ENCODE measurements at regions not wholly inside any gene's neighbourhood (a gene's known extent, or its start where the extent isn't known, plus 50 kb on each side); places are given as distances from the start of the nearest gene placed in this dataset.
"Not testable (repeated sequence)": the region's sequence is repeated elsewhere in the genome, so short reads cannot be mapped to it uniquely, and the experiment has no call there.

DNA sequence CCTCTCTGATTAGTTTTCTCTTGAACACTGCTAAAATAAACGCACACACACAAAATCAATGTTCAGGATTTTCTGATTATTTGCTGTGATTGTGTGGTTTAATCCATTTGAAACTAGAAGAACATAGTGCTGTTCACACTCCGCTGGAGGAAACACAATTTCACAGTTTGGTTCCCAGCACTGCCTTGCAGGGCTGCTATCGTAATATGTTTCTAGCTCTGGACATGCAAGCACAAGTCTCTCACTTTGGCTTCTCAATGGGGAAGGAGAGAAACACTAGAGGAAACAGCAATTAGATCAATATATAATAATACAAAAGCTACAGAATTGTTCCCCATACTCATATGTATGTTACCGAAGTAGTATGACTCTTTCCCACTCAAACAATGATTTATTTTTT lies 299.5 kb downstream of the NSUN3 start:
- no peak overlapping the region for H3K27ac ChIP-seq (ENCODE audit: low read length)
- peak; percentile 5 for DNase-seq
- no peaks in the 10 kb centered on the region for H3K9me3 ChIP-seq (replicated peaks; ENCODE audit: control insufficient read depth, low read depth, low read length)
- H3K36me3 ChIP-seq (ENCODE audit: control insufficient read depth, insufficient read depth, low read length) = no peaks in the 10 kb centered on the region
- 50% methylated on average over 1 of the region's 4 CpGs for WGBS (ENCODE audit: insufficient coverage)
- no peaks in the 10 kb centered on the region for H3K27me3 ChIP-seq (ENCODE audit: control insufficient read depth, insufficient read depth, low read length)
- H3K4me3 ChIP-seq (ENCODE audit: low read length) = no peak overlapping the region
- H3K4me1 ChIP-seq (ENCODE audit: control insufficient read depth, insufficient read depth, low read length) = peaks cover 2% of the 10 kb centered on the region

GRCh38 chr3:94365006-94365405 lies 302.1 kb downstream of the NSUN3 start:
- DNase-seq = no peak
- H3K4me1 ChIP-seq (ENCODE audit: control insufficient read depth, insufficient read depth, low read length) = peaks cover 2% of the 10 kb centered on the region

GRCh38 chr3:94372026-94372425 lies 309.2 kb downstream of the NSUN3 start:
- peaks cover 3% of the 10 kb centered on the region for H3K9me3 ChIP-seq (replicated peaks; ENCODE audit: control insufficient read depth, low read depth, low read length)
- H3K27me3 ChIP-seq (ENCODE audit: control insufficient read depth, insufficient read depth, low read length) = no peaks in the 10 kb centered on the region
- no peak overlapping the region for H3K4me3 ChIP-seq (ENCODE audit: low read length)
- no peaks in the 10 kb centered on the region for H3K4me1 ChIP-seq (ENCODE audit: control insufficient read depth, insufficient read depth, low read length)
- no peak for DNase-seq
- no peaks in the 10 kb centered on the region for H3K36me3 ChIP-seq (ENCODE audit: control insufficient read depth, insufficient read depth, low read length)
- no peak overlapping the region for H3K27ac ChIP-seq (ENCODE audit: low read length)

More at GRCh38 chr3:94365006-94365405, 302.1 kb downstream of the NSUN3 start:
- H3K36me3 ChIP-seq (ENCODE audit: control insufficient read depth, insufficient read depth, low read length) = no peaks in the 10 kb centered on the region
- WGBS (ENCODE audit: insufficient coverage) = 69% methylated on average over 3 of the region's 3 CpGs
- no peak overlapping the region for H3K4me3 ChIP-seq (ENCODE audit: low read length)
- no peaks in the 10 kb centered on the region for H3K27me3 ChIP-seq (ENCODE audit: control insufficient read depth, insufficient read depth, low read length)
- peaks cover 3% of the 10 kb centered on the region for H3K9me3 ChIP-seq (replicated peaks; ENCODE audit: control insufficient read depth, low read depth, low read length)
- no peak overlapping the region for H3K27ac ChIP-seq (ENCODE audit: low read length)

DNA sequence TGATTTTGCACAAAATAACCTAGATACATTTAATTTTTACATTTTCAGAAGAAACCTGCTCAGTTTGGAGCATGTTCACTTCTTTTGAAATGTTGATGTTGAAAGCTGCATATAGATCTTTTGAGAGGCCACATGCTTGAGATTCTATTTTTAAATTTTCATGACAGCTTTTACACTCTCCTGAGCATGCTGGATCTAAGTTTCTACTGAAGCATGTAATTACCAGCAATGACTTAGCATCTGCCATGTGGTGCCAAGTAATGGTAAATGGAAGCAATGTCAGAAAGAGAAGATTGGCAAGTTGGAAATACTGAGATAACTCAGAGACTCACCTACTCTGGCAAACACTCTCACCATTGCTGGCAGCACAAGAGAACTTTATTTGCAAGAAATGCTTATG lies 310.6 kb downstream of the NSUN3 start:
- Histone ChIP-seq H3K9me3 (replicated peaks; ENCODE audit: control insufficient read depth, low read depth, low read length) (peaks cover 3% of the 10 kb centered on the region), H3K4me1 (ENCODE audit: control insufficient read depth, insufficient read depth, low read length) (no peaks in the 10 kb centered on the region), H3K27ac (ENCODE audit: low read length) (no peak overlapping the region), H3K27me3 (ENCODE audit: control insufficient read depth, insufficient read depth, low read length) (no peaks in the 10 kb centered on the region), H3K4me3 (ENCODE audit: low read length) (no peak overlapping the region), H3K36me3 (ENCODE audit: control insufficient read depth, insufficient read depth, low read length) (no peaks in the 10 kb centered on the region)
- no peak for DNase-seq

DNA sequence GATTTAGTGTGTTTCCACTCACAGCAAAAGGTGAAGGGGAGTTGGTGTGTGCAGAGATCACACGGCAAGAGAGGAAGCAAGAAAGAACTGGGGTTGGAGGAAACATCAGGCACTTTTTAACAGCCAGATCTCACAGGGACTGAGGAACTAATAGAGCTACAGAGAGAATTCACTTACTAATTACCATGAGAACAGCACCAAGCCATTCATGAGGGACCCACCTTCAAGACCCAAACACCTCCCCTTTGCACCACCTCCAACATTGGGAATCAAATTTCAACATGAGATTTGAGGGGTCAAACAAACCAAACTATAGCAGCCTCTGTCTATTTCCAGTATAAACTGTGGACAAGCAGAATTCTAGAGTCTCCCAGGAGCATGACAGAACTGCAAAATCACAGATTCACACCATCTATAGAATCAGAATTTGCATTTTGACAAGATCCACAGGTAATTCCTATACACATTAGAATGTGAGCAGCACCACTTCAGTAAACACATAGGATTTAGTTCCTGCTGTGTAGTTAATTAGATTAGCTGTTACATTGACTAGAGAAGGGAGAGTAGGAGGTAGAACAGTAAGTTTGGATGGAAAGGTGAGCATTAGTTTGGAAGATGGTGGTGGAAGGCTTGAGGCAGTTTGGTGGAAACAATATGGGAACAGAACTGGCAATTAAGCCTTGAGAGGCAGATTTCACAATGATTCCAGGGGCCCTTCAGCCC lies 311.7 kb downstream of the NSUN3 start:
- no peak overlapping the region for H3K4me3 ChIP-seq (ENCODE audit: low read length)
- no CpG with 5 or more reads among the region's 1 CpG for WGBS (ENCODE audit: insufficient coverage)
- H3K4me1 ChIP-seq (ENCODE audit: control insufficient read depth, insufficient read depth, low read length) = no peaks in the 10 kb centered on the region
- H3K9me3 ChIP-seq (replicated peaks; ENCODE audit: control insufficient read depth, low read depth, low read length) = peaks cover under 1% of the 10 kb centered on the region
- no peak overlapping the region for H3K27ac ChIP-seq (ENCODE audit: low read length)
- no peak for DNase-seq
- H3K36me3 ChIP-seq (ENCODE audit: control insufficient read depth, insufficient read depth, low read length) = no peaks in the 10 kb centered on the region
- no peaks in the 10 kb centered on the region for H3K27me3 ChIP-seq (ENCODE audit: control insufficient read depth, insufficient read depth, low read length)

DNA sequence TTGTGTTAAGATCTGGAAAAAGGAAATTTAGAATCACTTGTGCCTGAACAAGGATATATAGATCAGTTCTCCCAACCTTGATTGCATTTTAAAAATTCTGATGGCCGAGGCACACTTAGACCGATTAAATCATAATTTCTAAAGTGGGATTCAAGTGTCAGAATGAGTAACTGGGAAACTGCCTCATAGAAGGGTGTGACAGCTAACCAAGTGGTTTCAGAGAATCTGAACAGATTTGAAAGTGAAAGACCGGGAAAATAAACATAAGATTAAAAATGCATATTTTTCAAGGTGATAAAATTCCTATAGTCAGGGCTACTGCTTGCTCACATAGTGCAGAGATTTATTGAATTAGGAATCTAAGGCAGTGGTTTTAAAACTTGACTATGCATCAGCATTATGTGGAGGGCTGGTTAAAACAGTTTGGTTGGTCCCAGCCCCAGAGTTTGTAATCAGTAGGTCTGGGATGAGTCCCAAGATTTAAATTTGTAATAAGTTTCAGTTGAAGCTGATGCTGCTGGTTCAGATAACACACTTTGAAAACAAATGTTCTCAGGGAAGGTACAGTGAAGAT lies 314.3 kb downstream of the NSUN3 start:
- not testable (repeated sequence) for H3K9me3 ChIP-seq (replicated peaks; ENCODE audit: control insufficient read depth, low read depth, low read length); H3K4me3 ChIP-seq (ENCODE audit: low read length); H3K27me3 ChIP-seq (ENCODE audit: control insufficient read depth, insufficient read depth, low read length); H3K27ac ChIP-seq (ENCODE audit: low read length); H3K4me1 ChIP-seq (ENCODE audit: control insufficient read depth, insufficient read depth, low read length); H3K36me3 ChIP-seq (ENCODE audit: control insufficient read depth, insufficient read depth, low read length); DNase-seq
- no CpG with 5 or more reads among the region's 3 CpGs for WGBS (ENCODE audit: insufficient coverage)

DNA sequence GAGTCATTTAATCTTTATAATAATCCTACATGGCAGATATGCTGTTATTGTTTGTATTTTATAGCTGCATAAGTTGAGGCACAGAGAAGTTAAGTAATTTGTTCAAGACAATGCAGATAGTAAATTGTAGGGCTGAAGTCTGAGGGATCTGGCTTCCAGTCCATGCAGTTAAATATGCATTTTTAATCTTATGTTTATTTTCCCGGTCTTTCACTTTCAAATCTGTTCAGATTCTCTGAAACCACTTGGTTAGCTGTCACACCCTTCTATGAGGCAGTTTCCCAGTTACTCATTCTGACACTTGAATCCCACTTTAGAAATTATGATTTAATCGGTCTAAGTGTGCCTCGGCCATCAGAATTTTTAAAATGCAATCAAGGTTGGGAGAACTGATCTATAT lies 315.0 kb downstream of the NSUN3 start:
- H3K4me1 ChIP-seq (ENCODE audit: control insufficient read depth, insufficient read depth, low read length); H3K4me3 ChIP-seq (ENCODE audit: low read length); DNase-seq; H3K27ac ChIP-seq (ENCODE audit: low read length); H3K36me3 ChIP-seq (ENCODE audit: control insufficient read depth, insufficient read depth, low read length); H3K27me3 ChIP-seq (ENCODE audit: control insufficient read depth, insufficient read depth, low read length); H3K9me3 ChIP-seq (replicated peaks; ENCODE audit: control insufficient read depth, low read depth, low read length): not testable (repeated sequence)
- WGBS (ENCODE audit: insufficient coverage) = no CpG with 5 or more reads among the region's 3 CpGs

GRCh38 chr3:94378322-94378721 lies 315.5 kb downstream of the NSUN3 start:
- H3K9me3 ChIP-seq (replicated peaks; ENCODE audit: control insufficient read depth, low read depth, low read length) = peaks cover 2% of the 10 kb centered on the region

GRCh38 chr3:94379264-94379663 lies 316.4 kb downstream of the NSUN3 start:
- 66% methylated on average over 2 of the region's 2 CpGs for WGBS (ENCODE audit: insufficient coverage)
- no peak for DNase-seq
- Histone ChIP-seq H3K4me1 (ENCODE audit: control insufficient read depth, insufficient read depth, low read length) (no peaks in the 10 kb centered on the region), H3K27ac (ENCODE audit: low read length) (no peak overlapping the region), H3K36me3 (ENCODE audit: control insufficient read depth, insufficient read depth, low read length) (no peaks in the 10 kb centered on the region), H3K27me3 (ENCODE audit: control insufficient read depth, insufficient read depth, low read length) (no peaks in the 10 kb centered on the region), H3K9me3 (replicated peaks; ENCODE audit: control insufficient read depth, low read depth, low read length) (peaks cover 5% of the 10 kb centered on the region), H3K4me3 (ENCODE audit: low read length) (no peak overlapping the region)

More at GRCh38 chr3:94378322-94378721, 315.5 kb downstream of the NSUN3 start:
- no peak overlapping the region for H3K27ac ChIP-seq (ENCODE audit: low read length)
- no peaks in the 10 kb centered on the region for H3K4me1 ChIP-seq (ENCODE audit: control insufficient read depth, insufficient read depth, low read length)
- WGBS (ENCODE audit: insufficient coverage) = no CpG with 5 or more reads among the region's 1 CpG
- no peak for DNase-seq
- H3K27me3 ChIP-seq (ENCODE audit: control insufficient read depth, insufficient read depth, low read length) = no peaks in the 10 kb centered on the region
- H3K4me3 ChIP-seq (ENCODE audit: low read length) = no peak overlapping the region
- no peaks in the 10 kb centered on the region for H3K36me3 ChIP-seq (ENCODE audit: control insufficient read depth, insufficient read depth, low read length)

- no peak overlapping the region for H3K27ac ChIP-seq (ENCODE audit: low read length)
- no peaks in the 10 kb centered on the region for H3K36me3 ChIP-seq (ENCODE audit: control insufficient read depth, insufficient read depth, low read length)
- H3K9me3 ChIP-seq (replicated peaks; ENCODE audit: control insufficient read depth, low read depth, low read length) = no peaks in the 10 kb centered on the region
- DNase-seq = no peak
- H3K4me1 ChIP-seq (ENCODE audit: control insufficient read depth, insufficient read depth, low read length) = no peaks in the 10 kb centered on the region
- no CpG with 5 or more reads among the region's 5 CpGs for WGBS (ENCODE audit: insufficient coverage)
- no peak overlapping the region for H3K4me3 ChIP-seq (ENCODE audit: low read length)
- no peaks in the 10 kb centered on the region for H3K27me3 ChIP-seq (ENCODE audit: control insufficient read depth, insufficient read depth, low read length)
Measured at GRCh38 chr3:94394885-94395284, 332.0 kb downstream of the NSUN3 start.

DNA sequence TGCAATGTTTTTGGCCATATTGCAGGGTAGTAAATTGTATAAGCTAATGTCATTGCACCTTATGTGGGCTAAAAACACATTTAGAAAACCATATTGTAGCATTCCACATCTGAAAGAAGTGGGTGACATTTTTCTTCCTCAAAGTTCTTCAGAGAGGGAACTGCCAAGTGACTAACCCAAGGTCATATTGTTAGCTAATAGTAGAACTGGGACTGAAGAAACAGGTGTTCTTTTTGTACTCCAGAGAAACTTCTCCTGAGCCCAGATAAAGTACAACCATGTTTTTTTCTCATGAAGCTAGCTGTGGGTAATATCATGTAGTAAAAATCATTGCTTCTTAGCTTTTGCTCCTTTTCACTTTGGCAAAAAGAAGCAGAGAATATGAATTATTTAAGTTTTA lies 333.0 kb downstream of the NSUN3 start:
- H3K36me3 ChIP-seq (ENCODE audit: control insufficient read depth, insufficient read depth, low read length) = no peaks in the 10 kb centered on the region
- no peak overlapping the region for H3K27ac ChIP-seq (ENCODE audit: low read length)
- no peak overlapping the region for H3K4me3 ChIP-seq (ENCODE audit: low read length)
- H3K9me3 ChIP-seq (replicated peaks; ENCODE audit: control insufficient read depth, low read depth, low read length) = no peaks in the 10 kb centered on the region
- DNase-seq = no peak
- H3K27me3 ChIP-seq (ENCODE audit: control insufficient read depth, insufficient read depth, low read length) = no peaks in the 10 kb centered on the region
- H3K4me1 ChIP-seq (ENCODE audit: control insufficient read depth, insufficient read depth, low read length) = no peaks in the 10 kb centered on the region

Measured in muscle of leg (tissue), 3 donors.